K562 (cell line): ENCODE measurements at regions not wholly inside any gene's neighbourhood (a gene's known extent, or its start where the extent isn't known, plus 50 kb on each side); places are given as distances from the start of the nearest gene placed in this dataset.

Experiments used
- ATAC-seq: fragments of 200-7000 bp; cut with Tn5 transposase; 3 replicates; pipeline ENCODE4 v1.9.1; 2020; ENCODE audit warnings: moderate library complexity
- BruUV-seq: library from RNA; stranded (reverse); fragments of 400-500 nt; replicated peaks from 2 replicates; lab custom pipeline; 2021; lab: Mats Ljungman, UMichigan
- CTCF ChIA-PET: fragments of 300-600 bp; formaldehyde crosslinking; extraction: SDS; loops from one replicate; lab custom pipeline; 2021; ENCODE audit warnings: low intra/inter-chr PET ratio; lab: Yijun Ruan, JAX
- POLR2A ChIA-PET: fragments of 300-600, 350-650 bp; sonication (Branson Sonifier 250); formaldehyde crosslinking; extraction: SDS; loops from one replicate; lab custom pipeline; 2021; ENCODE audit warnings: antibody characterized with exemption, inconsistent platforms; lab: Yijun Ruan, JAX
- DNase-seq, 4 experiments: peaks; one replicate each; pipeline versions ENCODE4 v3.0.0 to v3.0.0-alpha.2; 2011 to 2018; ENCODE audit warnings: low spot score in 3 of 4, mixed read lengths in 3 of 4; ENCODE audit errors: extremely low read depth in 1 of 4
- FAIRE-seq: peaks from 2 replicates; lab custom pipeline; 2011; peaks lifted over from hg19 to GRCh38; lab: Jason Lieb, UNC
- H2AFZ ChIP-seq: 2 replicates; pipeline ENCODE4 v1.6.0; 2011; ENCODE audit warnings: low read depth, low read length, control low read depth, inconsistent platforms
- H3K27ac ChIP-seq: fragments of 200-600 bp; 3 replicates; pipeline ENCODE4 v1.8.0; 2011; ENCODE audit warnings: low read depth, mild to moderate bottlenecking, control low read depth, inconsistent platforms, low read length, moderate library complexity, mixed read lengths; ENCODE audit errors: extremely low read depth
- H3K27me3 ChIP-seq, 2 experiments: fragments of 300-600 bp in 1 of 2; 2 replicates in 1 of 2; 3 replicates in 1 of 2; pipeline versions ENCODE4 v1.6.0 to v1.8.0; 2011; ENCODE audit warnings: inconsistent platforms in 2 of 2, low read length in 2 of 2, mild to moderate bottlenecking in 1 of 2, mixed read lengths in 1 of 2, moderate library complexity in 1 of 2; ENCODE audit not compliant: control insufficient read depth in 2 of 2, insufficient read depth in 2 of 2
- H3K36me3 ChIP-seq: fragments of 300-600 bp; 3 replicates; pipeline ENCODE4 v1.8.0; 2011; ENCODE audit warnings: mild to moderate bottlenecking, low read length, inconsistent platforms; ENCODE audit not compliant: control insufficient read depth, insufficient read depth
- H3K4me1 ChIP-seq, 2 experiments: fragments of 200-600 bp in 1 of 2; replicated peaks in 1 of 2; 2 replicates in 1 of 2; 3 replicates in 1 of 2; pipeline versions ENCODE4 v1.5.1 to v1.8.0; 2011; ENCODE audit warnings: inconsistent platforms in 2 of 2, low read length in 2 of 2, mild to moderate bottlenecking in 1 of 2, mixed read lengths in 1 of 2, moderate library complexity in 1 of 2; ENCODE audit not compliant: control insufficient read depth in 2 of 2, insufficient read depth in 2 of 2
- H3K4me2 ChIP-seq: 2 replicates; pipeline ENCODE4 v1.6.1; 2011; ENCODE audit warnings: low read length, control low read depth, inconsistent platforms, mixed read lengths; ENCODE audit not compliant: insufficient read depth
- H3K4me3 ChIP-seq: fragments of 200-600 bp; sonication (generic), shearing (Covaris generic); 2 replicates; pipeline ENCODE4 v1.5.1; 2016; ENCODE audit warnings: control low read depth, inconsistent platforms
- H3K79me2 ChIP-seq: fragments of 200-600 bp; 3 replicates; pipeline ENCODE4 v1.8.0; 2011; ENCODE audit warnings: low read length, inconsistent platforms; ENCODE audit not compliant: control insufficient read depth, insufficient read depth
- H3K9ac ChIP-seq, 2 experiments: 2 replicates each; pipeline versions ENCODE4 v1.6.0 to v1.6.1; 2011; ENCODE audit warnings: low read depth in 2 of 2, low read length in 2 of 2, control low read depth in 1 of 2, inconsistent platforms in 1 of 2, mild to moderate bottlenecking in 1 of 2, mixed read lengths in 1 of 2; ENCODE audit not compliant: insufficient read depth in 1 of 2
- H3K9me1 ChIP-seq: one replicate; pipeline ENCODE4 v1.6.0; 2011; ENCODE audit warnings: inconsistent platforms, mild to moderate bottlenecking, low read length, moderate library complexity; ENCODE audit not compliant: control insufficient read depth, insufficient read depth
- H3K9me3 ChIP-seq: replicated peaks from 2 replicates; pipeline ENCODE4 v1.5.1; 2011; ENCODE audit warnings: low read depth, low read length, inconsistent platforms; ENCODE audit not compliant: control insufficient read depth, insufficient read depth
- H4K20me1 ChIP-seq: replicated peaks from 2 replicates; pipeline ENCODE4 v1.6.1; 2011; ENCODE audit warnings: low read length, inconsistent platforms, mixed read lengths; ENCODE audit not compliant: control insufficient read depth, insufficient read depth
- BRCA1 ChIP-seq, 2 experiments: fragments of 450-650 bp in 1 of 2; sonication (generic) in 1 of 2; formaldehyde crosslinking in 1 of 2; IDR thresholded peaks; 2 replicates each; pipeline versions ENCODE4 v1.5.0 to v1.6.1; 2017 to 2020; ENCODE audit warnings: mild to moderate bottlenecking in 1 of 2, missing genetic modification reagents in 1 of 2
- ILK ChIP-seq: fragments of 450-650 bp; IDR thresholded peaks from 2 replicates; pipeline ENCODE4 v1.6.1; 2016; ENCODE audit warnings: missing genetic modification characterization, low read depth, mild to moderate bottlenecking, missing compliant biosample characterization, moderate library complexity, borderline replicate concordance
- NFATC3 ChIP-seq: fragments of 450-650 bp; IDR thresholded peaks from 2 replicates; pipeline ENCODE4 v1.6.1; 2017; ENCODE audit warnings: mild to moderate bottlenecking
- U2AF2 ChIP-seq: fragments of 200-400 bp; formaldehyde crosslinking; optimal IDR thresholded peaks from 2 replicates; pipeline ENCODE3; 2017; ENCODE audit warnings: low read depth, mild to moderate bottlenecking, low read length
- ZNF277 ChIP-seq: fragments of 250-450 bp; sonication (Bioruptor Pico); IDR thresholded peaks from 2 replicates; pipeline ENCODE4 v1.8.0; 2022; ENCODE audit warnings: inconsistent platforms, mild to moderate bottlenecking, moderate library complexity, borderline replicate concordance
- ZZZ3 ChIP-seq: fragments of 450-650 bp; IDR thresholded peaks from 2 replicates; pipeline ENCODE4 v1.6.1; 2016; ENCODE audit warnings: antibody characterized with exemption, mild to moderate bottlenecking, moderate library complexity
- WGBS: fragments of 100-300 bp; shearing (Covaris generic); methylation state at CpG from one replicate; pipeline ENCODE4 v1.1.6; 2016; ENCODE audit warnings: low coverage, mixed read lengths; ENCODE audit not compliant: insufficient coverage; ENCODE audit errors: missing lambda C conversion rate; 5-methylcytosine and 5-hydroxymethylcytosine counted together
- in situ Hi-C: fragments of 300-500 bp; cut with MboI; formaldehyde crosslinking; loops from 4 replicates; pipeline ENCODE4 v1.15.0; 2018; ENCODE audit warnings: inconsistent platforms, mixed read lengths
- intact Hi-C: fragments of 100-400 bp; cut with micrococcal nuclease; formaldehyde crosslinking; loops from 2 replicates; pipeline ENCODE4 v1.14.2; 2022

- 3% methylated on average over 4 of the region's 4 CpGs for WGBS
- CTCF ChIA-PET = no interaction called here
- Histone ChIP-seq H3K27ac (no peak overlapping the region), H3K9ac (no peak overlapping the region), H3K4me3 (no peak overlapping the region), H3K4me1 (no peaks in the 10 kb centered on the region), H3K4me2 (no peak overlapping the region), H2AFZ (no peak overlapping the region), H3K36me3 (no peaks in the 10 kb centered on the region), H3K27me3 (peaks cover 5 to 6% of the 10 kb centered on the region in 2 experiments; a peak in 4 of 5 replicates), H4K20me1 (no peaks in the 10 kb centered on the region), H3K9me3 (no peaks in the 10 kb centered on the region), H3K79me2 (no peaks in the 10 kb centered on the region), H3K9me1 (no peaks in the 10 kb centered on the region)
- TF ChIP-seq ILK (tag) = no peak
- no peak for TF ChIP-seq BRCA1 (IDR thresholded peaks at IDR 0.05)
- TF ChIP-seq BRCA1 (CRISPR knock-in tag; IDR thresholded peaks at IDR 0.05) = no peak
- no peak for TF ChIP-seq NFATC3
- no peak for TF ChIP-seq U2AF2
- TF ChIP-seq ZNF277 (CRISPR knock-in tag) = no peak
- TF ChIP-seq ZZZ3 = no peak
- in situ Hi-C loops = no loop called here
- FAIRE-seq = no peak
- no peak for ATAC-seq
- POLR2A ChIA-PET = interaction anchor here (0.7 kb wide), 1 partner anchor 53 kb away, joined by 3 read pairs; no protein-coding TSS in a partner anchor
- no TSS peak for BruUV-seq
- DNase-seq = no peak
- intact Hi-C loops = no loop called here
These were observed 175.0 kb upstream of the PRDM1 start for GRCh38 chr6:105911106-105911629.
